HepG2 (cell line): ENCODE measurements at regions not wholly inside any gene's neighbourhood (a gene's known extent, or its start where the extent isn't known, plus 50 kb on each side); places are given as distances from the start of the nearest gene placed in this dataset.

Experiments used
- CBX5 ChIP-seq: sonication (generic); formaldehyde crosslinking; IDR thresholded peaks from 2 replicates; pipeline ENCODE4 v1.4.0; 2020; ENCODE audit warnings: missing genetic modification reagents, borderline replicate concordance
- CHCHD3 ChIP-seq: sonication (generic); formaldehyde crosslinking; IDR thresholded peaks from 2 replicates; pipeline ENCODE4 v1.8.0; 2022; ENCODE audit warnings: mild to moderate bottlenecking, missing genetic modification reagents, moderate library complexity
- HCFC1 ChIP-seq: fragments of 150-350 bp; IDR thresholded peaks from 2 replicates; pipeline ENCODE4 v1.6.1; 2014; ENCODE audit warnings: low read depth, low read length
- IRX3 ChIP-seq: sonication (generic); formaldehyde crosslinking; IDR thresholded peaks from 2 replicates; pipeline ENCODE4 v1.8.1; 2023; ENCODE audit warnings: mild to moderate bottlenecking, low read depth, missing genetic modification reagents, borderline replicate concordance
- PHF8 ChIP-seq: sonication (generic); formaldehyde crosslinking; IDR thresholded peaks from 2 replicates; pipeline ENCODE4 v1.5.0; 2020; ENCODE audit warnings: missing genetic modification reagents
- POLR2G ChIP-seq: fragments of 200-400 bp; formaldehyde crosslinking; IDR thresholded peaks from 2 replicates; pipeline ENCODE4 v1.6.1; 2018; ENCODE audit warnings: mild to moderate bottlenecking, low read depth, low read length, moderate library complexity
- SMC3 ChIP-seq: IDR thresholded peaks from 2 replicates; pipeline ENCODE4 v1.6.1; 2011; ENCODE audit warnings: low read length, improper control_type of control experiment
- SRF ChIP-seq: IDR thresholded peaks from 2 replicates; pipeline ENCODE4 v1.6.1; 2011; ENCODE audit warnings: mild to moderate bottlenecking, low read depth, low read length, moderate library complexity
- TAF1 ChIP-seq: sonication (generic); formaldehyde crosslinking; IDR thresholded peaks from 2 replicates; pipeline ENCODE4 v1.4.0; 2020; ENCODE audit warnings: missing genetic modification reagents
- TSC22D2 ChIP-seq: sonication (generic); formaldehyde crosslinking; IDR thresholded peaks from 2 replicates; pipeline ENCODE4 v1.5.1; 2020; ENCODE audit warnings: missing genetic modification reagents, mild to moderate bottlenecking, borderline replicate concordance
- ZNF101 ChIP-seq: sonication (generic); formaldehyde crosslinking; IDR thresholded peaks from 2 replicates; pipeline ENCODE4 v1.4.0; 2020; ENCODE audit warnings: mild to moderate bottlenecking, low read depth, missing genetic modification reagents, borderline replicate concordance
- ZNF558 ChIP-seq: sonication (generic); formaldehyde crosslinking; IDR thresholded peaks from 2 replicates; pipeline ENCODE4 v1.9.0; 2022; ENCODE audit warnings: mild to moderate bottlenecking, missing genetic modification reagents, borderline replicate concordance
- TF ChIP-seq, protein P1 (sequence below): sonication (generic); formaldehyde crosslinking; IDR thresholded peaks from 2 replicates; pipeline ENCODE4 v1.5.0; 2020; ENCODE audit warnings: mild to moderate bottlenecking, missing genetic modification reagents, moderate library complexity
- TF ChIP-seq, protein P2 (sequence below), 2 experiments: sonication (generic) in 1 of 2; formaldehyde crosslinking in 1 of 2; IDR thresholded peaks; 2 replicates each; pipeline versions ENCODE4 v1.4.0 to v1.6.1; 2018 to 2020; ENCODE audit warnings: missing genetic modification reagents in 2 of 2, borderline replicate concordance in 1 of 2, low read depth in 1 of 2, mild to moderate bottlenecking in 1 of 2, missing biosample characterization in 1 of 2

DNA sequence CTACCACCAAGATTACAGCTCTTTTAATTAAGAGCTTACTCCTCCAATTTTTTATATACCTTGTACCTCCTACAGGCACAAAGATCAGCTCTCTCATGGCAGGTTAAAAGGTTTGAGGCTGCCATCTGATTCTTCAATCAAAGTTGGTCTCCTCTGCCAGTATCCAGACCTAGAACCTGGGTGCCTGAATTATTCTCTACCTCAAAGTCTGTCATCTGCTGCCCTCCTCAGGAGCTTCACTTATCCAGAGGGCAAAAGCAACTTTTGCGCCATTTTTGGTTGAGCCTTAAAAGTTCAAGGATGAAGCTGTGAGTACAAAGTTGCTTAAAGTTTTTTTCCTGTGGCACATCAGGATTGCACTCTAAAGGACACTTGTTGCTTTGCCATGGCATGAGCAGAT lies 343.7 kb upstream of the PPP1R2C start:
- TF ChIP-seq IRX3 (CRISPR knock-in tag) (no peak), SRF (no peak), PHF8 (CRISPR knock-in tag) (no peak), TSC22D2 (no peak), POLR2G (no peak), ZNF101 (no peak), TAF1 (CRISPR knock-in tag) (no peak), HCFC1 (no peak), SMC3 (no peak), CHCHD3 (CRISPR knock-in tag) (no peak), CBX5 (CRISPR knock-in tag) (no peak), ZNF558 (CRISPR knock-in tag) (no peak)
- TF ChIP-seq, protein P1, sequence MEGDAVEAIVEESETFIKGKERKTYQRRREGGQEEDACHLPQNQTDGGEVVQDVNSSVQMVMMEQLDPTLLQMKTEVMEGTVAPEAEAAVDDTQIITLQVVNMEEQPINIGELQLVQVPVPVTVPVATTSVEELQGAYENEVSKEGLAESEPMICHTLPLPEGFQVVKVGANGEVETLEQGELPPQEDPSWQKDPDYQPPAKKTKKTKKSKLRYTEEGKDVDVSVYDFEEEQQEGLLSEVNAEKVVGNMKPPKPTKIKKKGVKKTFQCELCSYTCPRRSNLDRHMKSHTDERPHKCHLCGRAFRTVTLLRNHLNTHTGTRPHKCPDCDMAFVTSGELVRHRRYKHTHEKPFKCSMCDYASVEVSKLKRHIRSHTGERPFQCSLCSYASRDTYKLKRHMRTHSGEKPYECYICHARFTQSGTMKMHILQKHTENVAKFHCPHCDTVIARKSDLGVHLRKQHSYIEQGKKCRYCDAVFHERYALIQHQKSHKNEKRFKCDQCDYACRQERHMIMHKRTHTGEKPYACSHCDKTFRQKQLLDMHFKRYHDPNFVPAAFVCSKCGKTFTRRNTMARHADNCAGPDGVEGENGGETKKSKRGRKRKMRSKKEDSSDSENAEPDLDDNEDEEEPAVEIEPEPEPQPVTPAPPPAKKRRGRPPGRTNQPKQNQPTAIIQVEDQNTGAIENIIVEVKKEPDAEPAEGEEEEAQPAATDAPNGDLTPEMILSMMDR, result 0 out of 2 replicates have a peak, but pooled peaks have one; percentile 9
- TF ChIP-seq, protein P2, sequence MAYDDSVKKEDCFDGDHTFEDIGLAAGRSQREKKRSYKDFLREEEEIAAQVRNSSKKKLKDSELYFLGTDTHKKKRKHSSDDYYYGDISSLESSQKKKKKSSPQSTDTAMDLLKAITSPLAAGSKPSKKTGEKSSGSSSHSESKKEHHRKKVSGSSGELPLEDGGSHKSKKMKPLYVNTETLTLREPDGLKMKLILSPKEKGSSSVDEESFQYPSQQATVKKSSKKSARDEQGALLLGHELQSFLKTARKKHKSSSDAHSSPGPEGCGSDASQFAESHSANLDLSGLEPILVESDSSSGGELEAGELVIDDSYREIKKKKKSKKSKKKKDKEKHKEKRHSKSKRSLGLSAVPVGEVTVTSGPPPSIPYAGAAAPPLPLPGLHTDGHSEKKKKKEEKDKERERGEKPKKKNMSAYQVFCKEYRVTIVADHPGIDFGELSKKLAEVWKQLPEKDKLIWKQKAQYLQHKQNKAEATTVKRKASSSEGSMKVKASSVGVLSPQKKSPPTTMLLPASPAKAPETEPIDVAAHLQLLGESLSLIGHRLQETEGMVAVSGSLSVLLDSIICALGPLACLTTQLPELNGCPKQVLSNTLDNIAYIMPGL (CRISPR knock-in tag; IDR thresholded peaks at IDR 0.05; ENCODE audit: borderline replicate concordance in 1 of 2, low read depth in 1 of 2), result no peak
